ENCODE measurements at regions not wholly inside any gene's neighbourhood (a gene's known extent, or its start where the extent isn't known, plus 50 kb on each side); places are given as distances from the start of the nearest gene placed in this dataset.

- TF ChIP-seq CTCF (IDR thresholded peaks at IDR 0.05) (no peak), POLR2A (IDR thresholded peaks at IDR 0.05) (no peak)
Measured at GRCh38 chr3:102078854-102079808, 229.8 kb downstream of the NFKBIZ start.

Measured in right lobe of liver (tissue), 4 donors.